ENCODE measurements at regions not wholly inside any gene's neighbourhood (a gene's known extent, or its start where the extent isn't known, plus 50 kb on each side); places are given as distances from the start of the nearest gene placed in this dataset.
"Not testable (repeated sequence)": the region's sequence is repeated elsewhere in the genome, so short reads cannot be mapped to it uniquely, and the experiment has no call there.

DNA sequence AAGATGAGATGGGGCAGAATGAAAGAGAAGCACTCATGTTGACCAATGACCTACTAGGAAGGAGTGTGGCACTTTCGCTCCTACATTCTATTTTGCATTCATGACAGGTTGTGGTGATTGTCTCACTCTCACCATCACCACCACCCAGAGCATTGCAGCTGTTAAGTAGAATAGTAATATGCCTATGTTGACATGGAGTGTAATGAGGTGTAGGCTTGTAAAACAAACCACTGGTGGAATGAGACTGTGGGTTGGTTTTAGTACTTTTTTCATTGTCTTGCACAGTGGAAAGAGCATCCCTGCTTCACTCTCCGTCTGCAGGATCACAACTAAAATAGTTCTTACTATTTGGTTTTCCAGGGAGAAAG, 516.7 kb downstream of the NTRK2 start:
- Mint-ChIP-seq H3K4me3 (no peak overlapping the region), H3K27me3 (no peaks in the 10 kb centered on the region), H3K27ac (no peak overlapping the region), H3K9me3 (no peaks in the 10 kb centered on the region), H3K36me3 (ENCODE audit: low read depth) (no peaks in the 10 kb centered on the region), H3K4me1 (no peaks in the 10 kb centered on the region)
- ChIA-PET CTCF (no interaction called here), POLR2A (no interaction called here)
- DNase-seq: no peak

DNA sequence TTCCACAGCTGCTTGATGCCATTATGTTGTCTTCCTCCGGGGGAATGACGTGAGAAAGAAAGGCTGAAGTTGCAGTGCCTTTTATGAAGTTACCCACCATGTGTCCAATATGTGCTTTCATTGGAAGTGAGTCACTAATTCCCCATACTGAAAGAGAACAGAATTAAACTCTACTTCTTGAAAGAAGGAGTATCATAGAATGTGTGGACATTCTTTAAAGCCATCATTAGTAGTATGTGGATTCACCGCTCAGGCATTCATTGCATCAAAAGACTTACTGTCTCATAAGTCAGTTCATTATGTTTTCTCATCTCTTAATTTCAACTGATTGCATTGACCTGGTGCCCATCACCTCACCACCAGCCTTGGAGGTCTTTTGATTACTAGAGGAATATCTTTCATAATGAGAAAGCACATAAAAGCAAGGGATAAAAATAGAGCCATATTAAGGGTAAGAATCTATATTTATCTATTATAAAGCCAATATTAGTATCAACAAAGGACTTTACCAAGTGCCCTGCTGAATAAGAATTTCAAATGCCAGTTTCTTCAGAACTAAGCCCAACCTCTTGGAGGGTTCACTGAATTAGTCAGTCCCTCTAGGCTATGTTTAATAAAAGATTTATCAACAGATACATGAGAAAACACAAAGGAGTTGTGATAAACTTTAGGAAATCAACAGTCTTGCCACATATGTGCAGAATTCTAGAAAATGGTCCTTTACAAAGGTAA, 516.1 kb downstream of the NTRK2 start:
- no peaks in the 10 kb centered on the region for H3K4me1 Mint-ChIP-seq
- no peaks in the 10 kb centered on the region for H3K27me3 Mint-ChIP-seq
- H3K36me3 Mint-ChIP-seq (ENCODE audit: low read depth): no peaks in the 10 kb centered on the region
- no peak for DNase-seq
- no peak overlapping the region for H3K4me3 Mint-ChIP-seq
- ChIA-PET CTCF (no interaction called here), POLR2A (no interaction called here)
- no peaks in the 10 kb centered on the region for H3K9me3 Mint-ChIP-seq
- no peak overlapping the region for H3K27ac Mint-ChIP-seq

DNA sequence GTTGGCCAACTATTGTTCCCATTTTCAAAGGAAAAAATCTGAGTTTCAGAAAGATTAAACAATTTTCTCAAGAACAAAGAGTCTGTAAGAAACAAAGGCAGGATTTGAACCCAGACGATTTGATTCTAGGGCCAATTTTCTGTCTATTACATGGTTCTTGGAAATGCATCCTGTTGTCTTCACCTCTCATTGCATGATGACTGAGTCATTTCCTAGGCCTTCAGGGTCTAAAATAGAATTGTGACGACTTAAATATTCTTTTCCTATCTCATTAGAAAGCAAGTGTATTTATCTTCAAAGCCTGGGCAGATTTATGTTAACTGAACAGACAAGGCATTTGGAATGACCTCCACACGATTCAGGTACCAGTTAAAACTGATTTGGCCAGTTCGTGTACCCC, 512.9 kb downstream of the NTRK2 start:
- no peak overlapping the region for H3K4me3 Mint-ChIP-seq
- H3K27ac Mint-ChIP-seq: no peak overlapping the region
- ChIA-PET CTCF (no interaction called here), POLR2A (no interaction called here)
- no peaks in the 10 kb centered on the region for H3K27me3 Mint-ChIP-seq
- H3K4me1 Mint-ChIP-seq: no peaks in the 10 kb centered on the region
- H3K9me3 Mint-ChIP-seq: no peaks in the 10 kb centered on the region
- no peak for DNase-seq
- no peaks in the 10 kb centered on the region for H3K36me3 Mint-ChIP-seq (ENCODE audit: low read depth)

DNA sequence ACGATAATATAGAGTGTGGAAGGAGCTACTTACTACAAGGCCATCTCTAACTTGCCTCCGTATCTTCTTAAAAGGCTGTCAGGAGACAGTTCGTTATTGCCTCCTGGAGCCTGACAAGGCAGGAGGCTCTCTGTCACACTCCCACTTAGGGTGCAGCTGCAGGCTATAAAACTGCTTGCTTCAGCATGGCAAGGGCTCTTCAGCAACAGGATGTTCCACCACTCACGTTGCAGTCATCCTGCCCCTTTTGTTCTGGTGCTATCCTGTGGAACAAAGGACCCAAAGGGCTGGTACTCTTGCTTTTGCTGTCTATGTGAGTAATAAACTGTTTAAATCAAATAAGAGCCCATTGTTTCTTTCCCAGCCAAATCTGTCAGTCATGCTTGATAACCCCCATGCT, 508.9 kb downstream of the NTRK2 start:
- H3K27me3 Mint-ChIP-seq: no peaks in the 10 kb centered on the region
- POLR2A ChIA-PET: no interaction called here
- H3K4me3 Mint-ChIP-seq: no peak overlapping the region
- H3K36me3 Mint-ChIP-seq (ENCODE audit: low read depth): no peaks in the 10 kb centered on the region
- no peaks in the 10 kb centered on the region for H3K9me3 Mint-ChIP-seq
- CTCF ChIA-PET: no interaction called here
- H3K27ac Mint-ChIP-seq: no peak overlapping the region
- no peaks in the 10 kb centered on the region for H3K4me1 Mint-ChIP-seq
- DNase-seq: no peak

DNA sequence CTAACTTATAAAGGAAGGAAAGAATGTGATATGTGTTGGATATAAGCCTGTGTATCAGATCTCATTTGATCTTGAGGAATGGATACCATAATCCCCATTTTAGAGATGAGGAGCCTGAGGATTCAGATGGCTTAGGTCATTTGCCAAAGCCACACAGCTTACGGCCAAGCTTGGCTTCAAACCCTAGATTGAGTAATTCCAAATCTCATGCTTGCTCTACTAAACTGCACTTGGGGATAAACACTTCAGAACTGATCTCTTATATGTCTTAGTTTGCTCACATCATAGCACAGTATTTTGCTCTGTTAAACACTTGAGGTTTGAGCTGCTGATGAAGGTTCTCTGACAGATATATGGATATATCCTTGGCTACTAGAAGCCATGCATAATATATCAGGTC, 504.4 kb downstream of the NTRK2 start:
- Mint-ChIP-seq H3K9me3 (no peaks in the 10 kb centered on the region), H3K4me3 (no peak overlapping the region), H3K27ac (no peak overlapping the region), H3K27me3 (no peaks in the 10 kb centered on the region), H3K4me1 (no peaks in the 10 kb centered on the region), H3K36me3 (ENCODE audit: low read depth) (no peaks in the 10 kb centered on the region)
- POLR2A ChIA-PET: no interaction called here
- DNase-seq: no peak
- CTCF ChIA-PET: no interaction called here

DNA sequence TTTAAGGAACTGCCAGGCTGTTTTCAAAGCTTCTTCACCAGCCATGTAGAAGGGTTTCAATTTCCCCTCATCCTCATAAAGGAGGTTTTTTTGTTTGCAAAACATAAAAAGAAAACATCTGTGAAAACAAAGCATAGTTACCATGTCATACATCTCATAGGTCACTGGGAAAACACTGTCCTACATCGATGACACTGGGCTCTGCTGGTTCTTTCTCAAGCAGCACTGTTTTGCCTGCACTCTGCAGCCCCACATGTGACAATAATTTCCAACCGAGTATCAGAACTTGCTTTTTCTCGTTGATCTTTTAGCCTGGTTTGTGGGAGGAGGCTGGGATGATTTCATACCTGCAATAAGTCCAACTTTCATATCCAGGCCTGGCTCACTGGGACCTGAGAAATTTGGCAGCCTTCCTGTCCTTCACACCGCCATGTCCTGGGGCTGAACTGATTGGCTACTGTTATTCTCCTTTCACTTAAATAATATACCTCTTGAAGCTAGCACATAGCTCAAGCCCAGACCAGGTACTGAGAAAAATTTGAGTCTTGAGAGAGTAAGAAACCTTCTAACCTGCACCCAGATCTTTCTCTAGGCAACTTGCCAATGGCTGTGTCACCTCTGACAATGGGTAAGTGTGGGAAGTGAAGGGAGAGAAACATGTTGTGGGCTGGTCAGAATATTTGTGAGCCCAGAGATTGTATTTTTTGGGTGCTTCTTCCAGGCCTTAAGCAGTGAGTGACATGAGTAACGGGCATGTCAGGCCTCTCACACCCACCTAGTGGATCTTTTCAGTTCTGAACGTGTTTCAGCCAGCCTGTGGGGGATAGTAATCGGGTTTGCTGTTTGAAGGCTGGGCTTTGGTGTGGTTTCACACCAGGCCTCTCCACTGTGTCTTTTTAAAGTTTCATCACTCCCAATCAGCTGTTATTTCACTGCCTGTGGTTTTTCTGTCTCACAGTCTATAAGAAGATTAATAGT, 502.8 kb downstream of the NTRK2 start:
- DNase-seq: no peak
- Mint-ChIP-seq H3K36me3 (ENCODE audit: low read depth) (no peaks in the 10 kb centered on the region), H3K4me1 (no peaks in the 10 kb centered on the region), H3K27me3 (no peaks in the 10 kb centered on the region), H3K4me3 (no peak overlapping the region), H3K27ac (no peak overlapping the region), H3K9me3 (no peaks in the 10 kb centered on the region)
- POLR2A ChIA-PET: no interaction called here
- CTCF ChIA-PET: no interaction called here

DNA sequence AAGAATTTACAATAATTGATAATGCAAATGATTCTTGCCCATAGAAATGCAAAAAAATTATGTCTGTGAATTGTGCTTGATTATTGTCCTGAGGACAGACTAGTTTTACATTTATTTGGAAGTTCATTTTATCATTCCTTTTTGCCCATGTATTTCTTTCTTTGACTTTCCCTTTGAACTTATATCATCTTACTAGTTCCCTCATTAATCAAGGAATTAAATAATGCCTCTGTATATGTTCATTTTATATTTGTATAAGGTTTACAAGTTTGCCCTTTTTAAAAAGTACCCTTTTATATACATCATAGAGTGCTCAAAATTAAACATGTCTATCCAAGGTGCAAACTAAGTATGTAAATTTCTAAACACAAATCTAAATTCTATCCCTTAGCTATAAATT, 501.6 kb downstream of the NTRK2 start:
- no peak overlapping the region for H3K4me3 Mint-ChIP-seq
- no peak for DNase-seq
- ChIA-PET CTCF (no interaction called here), POLR2A (no interaction called here)
- H3K4me1 Mint-ChIP-seq: no peaks in the 10 kb centered on the region
- no peaks in the 10 kb centered on the region for H3K9me3 Mint-ChIP-seq
- H3K27ac Mint-ChIP-seq: no peak overlapping the region
- no peaks in the 10 kb centered on the region for H3K36me3 Mint-ChIP-seq (ENCODE audit: low read depth)
- no peaks in the 10 kb centered on the region for H3K27me3 Mint-ChIP-seq

DNA sequence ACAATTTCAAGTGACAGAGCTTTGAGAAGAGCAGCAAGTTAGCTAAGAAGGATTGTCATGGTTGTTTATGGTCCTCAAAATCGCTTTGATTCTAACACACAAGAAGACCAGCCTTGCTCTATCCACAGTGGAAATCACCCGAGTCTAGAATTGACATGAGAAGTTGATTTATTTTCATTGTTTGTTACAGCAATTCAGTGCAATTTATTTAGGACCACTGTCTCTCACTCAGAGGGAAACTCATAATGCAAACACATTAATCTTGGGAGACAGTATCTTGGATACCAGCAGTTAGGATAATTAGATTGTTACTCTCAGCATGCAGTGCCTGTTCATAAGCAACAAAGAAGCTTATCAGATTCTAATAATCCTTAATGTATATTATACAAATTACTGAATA, 498.9 kb downstream of the NTRK2 start:
- Mint-ChIP-seq H3K9me3 (no peaks in the 10 kb centered on the region), H3K27ac (no peak overlapping the region), H3K27me3 (no peaks in the 10 kb centered on the region), H3K4me3 (no peak overlapping the region), H3K4me1 (no peaks in the 10 kb centered on the region), H3K36me3 (ENCODE audit: low read depth) (no peaks in the 10 kb centered on the region)
- CTCF ChIA-PET: no interaction called here
- DNase-seq: no peak
- POLR2A ChIA-PET: no interaction called here

DNA sequence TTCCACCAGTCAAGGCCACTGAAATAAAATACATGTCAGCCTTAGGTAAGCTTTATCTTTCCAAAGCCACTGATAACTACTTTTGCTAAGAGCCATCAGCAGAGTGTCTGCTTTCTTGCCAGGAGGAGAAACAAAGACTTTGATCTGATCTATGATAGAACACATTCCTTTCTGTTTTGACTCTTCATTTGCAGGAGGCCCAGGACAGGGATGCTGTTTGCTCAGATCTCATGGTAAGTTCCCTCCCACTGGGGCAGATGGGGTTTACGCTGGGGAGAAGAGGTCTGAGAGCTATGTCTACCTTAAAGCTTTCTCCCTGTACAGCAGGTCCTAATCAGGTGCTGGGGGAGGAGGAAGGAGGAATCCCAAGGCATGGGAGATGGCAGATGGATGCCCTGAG, 497.6 kb downstream of the NTRK2 start:
- Mint-ChIP-seq H3K27me3 (no peaks in the 10 kb centered on the region), H3K36me3 (ENCODE audit: low read depth) (no peaks in the 10 kb centered on the region), H3K27ac (no peak overlapping the region), H3K4me1 (no peaks in the 10 kb centered on the region), H3K9me3 (no peaks in the 10 kb centered on the region), H3K4me3 (no peak overlapping the region)
- DNase-seq: no peak
- ChIA-PET POLR2A (no interaction called here), CTCF (no interaction called here)

DNA sequence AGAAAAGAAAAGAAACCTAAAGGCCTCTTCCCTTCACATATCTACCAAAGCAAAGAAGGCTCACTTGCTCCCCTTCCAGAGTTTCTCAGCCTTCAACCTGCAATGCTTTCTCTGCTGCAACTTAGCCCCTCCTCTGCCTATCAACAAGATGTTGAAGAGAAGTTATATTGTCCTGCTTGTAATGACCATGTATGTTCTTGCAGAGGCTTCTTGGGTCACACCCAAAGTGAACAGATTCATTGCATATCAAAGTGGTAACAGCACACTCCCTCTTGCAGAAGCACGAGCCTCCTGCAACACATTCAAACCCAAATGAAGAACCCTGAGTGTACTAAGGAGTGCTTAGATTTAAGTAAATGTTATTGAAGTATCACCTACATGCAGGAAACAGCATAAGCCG, 494.3 kb downstream of the NTRK2 start:
- no peak for DNase-seq
- CTCF ChIA-PET: no interaction called here
- H3K9me3 Mint-ChIP-seq: peaks cover 2% of the 10 kb centered on the region

DNA sequence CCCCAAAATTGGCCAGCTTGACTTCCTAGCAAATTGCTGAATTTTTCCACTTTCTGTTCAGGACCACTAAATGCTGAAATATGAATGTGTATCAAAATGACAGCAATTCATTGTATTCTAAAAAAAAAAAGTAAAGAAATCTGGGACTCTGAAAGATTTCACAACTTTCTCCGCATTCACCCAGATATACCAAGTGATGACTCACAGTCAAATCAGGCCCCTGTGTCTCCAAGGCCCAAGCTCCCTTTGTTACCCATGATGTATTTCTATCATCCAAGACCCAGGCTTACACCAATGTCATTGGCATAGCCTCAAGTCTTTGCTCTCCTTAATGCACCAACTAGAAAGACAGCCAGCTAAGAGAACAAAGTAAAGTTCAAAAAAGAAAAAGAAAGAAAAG, 493.9 kb downstream of the NTRK2 start:
- no peaks in the 10 kb centered on the region for H3K4me1 Mint-ChIP-seq
- CTCF ChIA-PET: no interaction called here
- no peak overlapping the region for H3K4me3 Mint-ChIP-seq
- DNase-seq: no peak
- H3K27ac Mint-ChIP-seq: no peak overlapping the region
- POLR2A ChIA-PET: no interaction called here
- H3K9me3 Mint-ChIP-seq: peaks cover 2% of the 10 kb centered on the region
- H3K36me3 Mint-ChIP-seq (ENCODE audit: low read depth): no peaks in the 10 kb centered on the region
- H3K27me3 Mint-ChIP-seq: no peaks in the 10 kb centered on the region

More for the DNA sequence above, 494.3 kb downstream of the NTRK2 start:
- Mint-ChIP-seq H3K4me1 (no peaks in the 10 kb centered on the region), H3K4me3 (no peak overlapping the region), H3K27me3 (no peaks in the 10 kb centered on the region), H3K27ac (no peak overlapping the region), H3K36me3 (ENCODE audit: low read depth) (no peaks in the 10 kb centered on the region)
- POLR2A ChIA-PET: no interaction called here

DNA sequence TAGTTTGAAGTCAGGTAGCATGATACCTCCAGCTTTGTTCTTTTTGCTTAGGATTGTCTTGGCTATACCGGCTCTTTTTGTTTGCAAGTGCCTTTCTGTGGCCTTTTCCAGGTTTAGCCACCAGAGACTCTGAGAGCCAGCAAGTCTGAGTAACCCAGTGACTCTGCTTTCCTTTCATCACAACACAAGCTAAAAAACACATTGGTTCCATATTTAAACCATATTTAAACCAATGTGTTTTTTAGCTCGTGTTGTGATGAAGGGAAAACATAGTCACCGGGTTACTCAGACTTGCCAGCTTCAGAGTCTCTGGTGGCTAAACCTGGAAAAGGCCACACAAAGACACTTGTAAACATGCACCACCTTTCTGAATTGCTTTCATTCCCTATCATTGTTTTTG, 493.3 kb downstream of the NTRK2 start:
- POLR2A ChIA-PET: no interaction called here
- H3K4me1 Mint-ChIP-seq: no peaks in the 10 kb centered on the region
- no peak for DNase-seq
- no peak overlapping the region for H3K4me3 Mint-ChIP-seq
- peaks cover 2% of the 10 kb centered on the region for H3K9me3 Mint-ChIP-seq
- no peak overlapping the region for H3K27ac Mint-ChIP-seq
- H3K36me3 Mint-ChIP-seq (ENCODE audit: low read depth): no peaks in the 10 kb centered on the region
- no peaks in the 10 kb centered on the region for H3K27me3 Mint-ChIP-seq
- CTCF ChIA-PET: no interaction called here

DNA sequence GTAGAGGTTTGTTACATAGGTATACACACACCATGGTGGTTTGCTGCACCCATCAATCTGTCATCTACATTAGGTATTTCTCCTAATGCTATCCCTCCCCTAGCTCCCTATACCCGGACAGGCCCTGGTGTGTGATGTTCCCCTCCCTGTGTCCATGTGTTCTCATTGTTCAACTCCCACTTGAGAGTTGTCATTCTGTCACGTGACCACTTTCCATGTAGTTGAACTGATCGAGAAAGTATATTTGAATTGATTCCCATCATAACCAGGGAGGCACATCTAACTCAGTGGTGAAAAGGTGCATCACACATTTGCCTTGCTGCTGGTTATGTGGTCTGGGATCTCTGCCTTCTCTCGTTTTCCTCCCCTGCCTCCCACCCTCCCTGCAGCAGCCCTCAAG, 491.4 kb downstream of the NTRK2 start:
- DNase-seq; H3K9me3 Mint-ChIP-seq; CTCF ChIA-PET; H3K4me3 Mint-ChIP-seq; H3K36me3 Mint-ChIP-seq (ENCODE audit: low read depth); H3K27me3 Mint-ChIP-seq; H3K27ac Mint-ChIP-seq; POLR2A ChIA-PET; H3K4me1 Mint-ChIP-seq: not testable (repeated sequence)

DNA sequence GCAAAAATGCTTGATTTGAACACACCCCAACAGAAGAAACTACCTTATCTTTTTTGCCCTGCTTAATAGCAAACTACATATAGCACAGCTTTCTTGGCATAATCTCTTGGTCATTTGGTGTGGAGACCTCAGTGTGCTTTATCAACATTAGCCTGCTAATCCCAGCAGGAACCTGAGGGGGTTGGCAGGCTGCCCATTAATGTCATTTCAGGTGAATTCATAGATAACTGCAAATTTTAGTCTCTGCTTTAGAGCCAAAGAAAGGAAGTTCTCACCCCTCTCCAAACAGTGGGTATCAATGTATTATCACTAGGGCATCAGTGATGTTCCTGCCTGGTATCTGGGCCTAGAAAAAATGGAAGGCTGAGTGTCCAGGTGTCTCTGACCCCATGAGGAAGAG, 489.0 kb downstream of the NTRK2 start:
- H3K9me3 Mint-ChIP-seq: peaks cover 2% of the 10 kb centered on the region
- no peaks in the 10 kb centered on the region for H3K36me3 Mint-ChIP-seq (ENCODE audit: low read depth)
- ChIA-PET CTCF (no interaction called here), POLR2A (no interaction called here)
- no peak for DNase-seq
- H3K4me3 Mint-ChIP-seq: no peak overlapping the region
- no peaks in the 10 kb centered on the region for H3K27me3 Mint-ChIP-seq
- no peak overlapping the region for H3K27ac Mint-ChIP-seq
- H3K4me1 Mint-ChIP-seq: no peaks in the 10 kb centered on the region
